ENCODE measurements at regions not wholly inside any gene's neighbourhood (a gene's known extent, or its start where the extent isn't known, plus 50 kb on each side); places are given as distances from the start of the nearest gene placed in this dataset.
"Not testable (repeated sequence)": the region's sequence is repeated elsewhere in the genome, so short reads cannot be mapped to it uniquely, and the experiment has no call there.

GRCh38 chr14:105663818-105664596 is 137.6 kb downstream of the TMEM121 start:
- H3K9me3 Mint-ChIP-seq: peaks cover 41% of the 10 kb centered on the region
- DNase-seq; H3K27ac Mint-ChIP-seq; H3K4me3 Mint-ChIP-seq; H3K27me3 Mint-ChIP-seq (ENCODE audit: insufficient read depth); H3K4me1 Mint-ChIP-seq (ENCODE audit: low read depth); H3K36me3 Mint-ChIP-seq (ENCODE audit: low read depth): not testable (repeated sequence)

DNA sequence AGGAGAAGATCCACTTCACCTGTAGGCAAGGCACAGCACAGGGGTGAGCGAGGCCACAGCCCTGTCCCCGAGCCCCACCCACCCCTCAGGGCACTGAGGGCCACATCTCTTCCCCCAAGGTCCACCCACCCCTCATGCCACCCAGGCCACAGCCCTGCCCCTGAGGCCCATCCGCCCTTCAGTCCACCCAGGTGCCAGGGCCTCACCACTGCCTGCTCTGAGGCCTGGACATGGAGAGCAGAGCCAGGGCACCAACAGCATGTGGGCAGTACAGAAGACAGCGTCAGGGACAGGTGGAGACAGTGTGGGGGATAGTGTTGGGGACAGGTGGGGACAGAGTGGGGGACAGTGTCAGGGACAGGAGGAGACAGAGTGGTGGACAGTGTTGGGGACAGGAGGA is 138.3 kb downstream of the TMEM121 start:
- H3K27ac Mint-ChIP-seq: no peak overlapping the region
- no peaks in the 10 kb centered on the region for H3K27me3 Mint-ChIP-seq (ENCODE audit: insufficient read depth)

DNA sequence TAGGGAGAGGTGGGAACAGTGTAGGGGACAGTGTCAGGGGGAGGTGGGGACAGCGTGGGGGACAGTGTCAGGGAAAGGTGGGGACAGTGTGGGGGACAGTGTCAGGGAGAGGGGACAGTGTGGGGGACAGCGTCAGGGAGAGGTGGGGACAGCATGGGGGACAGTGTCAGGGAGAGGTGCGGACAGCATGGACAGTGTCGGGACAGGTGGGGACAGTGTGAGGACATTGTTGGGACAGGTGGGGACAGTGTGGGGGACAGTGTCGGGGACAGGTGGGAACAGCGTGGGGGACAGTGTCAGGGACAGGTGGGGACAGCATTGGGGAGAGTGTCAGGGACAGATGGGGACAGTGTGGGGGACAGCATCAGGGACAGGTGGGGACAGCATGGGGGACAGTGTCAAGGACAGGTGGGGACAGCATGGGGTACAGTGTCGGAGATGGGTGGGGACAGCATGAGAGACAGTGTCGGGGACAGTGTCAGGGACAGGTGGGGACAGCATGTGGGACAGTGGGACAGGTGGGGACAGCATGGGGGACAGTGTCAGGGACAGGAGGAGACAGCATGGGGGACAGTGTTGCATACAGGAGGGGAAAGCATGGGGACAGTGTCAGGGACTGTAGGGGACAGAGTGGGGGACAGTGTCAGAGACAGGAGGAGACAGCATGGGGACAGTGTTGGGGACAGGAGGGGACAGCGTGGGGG is 139.0 kb downstream of the TMEM121 start:
- H3K27ac Mint-ChIP-seq: no peak overlapping the region

More for the DNA sequence above, 138.3 kb downstream of the TMEM121 start:
- TF ChIP-seq, protein P1, sequence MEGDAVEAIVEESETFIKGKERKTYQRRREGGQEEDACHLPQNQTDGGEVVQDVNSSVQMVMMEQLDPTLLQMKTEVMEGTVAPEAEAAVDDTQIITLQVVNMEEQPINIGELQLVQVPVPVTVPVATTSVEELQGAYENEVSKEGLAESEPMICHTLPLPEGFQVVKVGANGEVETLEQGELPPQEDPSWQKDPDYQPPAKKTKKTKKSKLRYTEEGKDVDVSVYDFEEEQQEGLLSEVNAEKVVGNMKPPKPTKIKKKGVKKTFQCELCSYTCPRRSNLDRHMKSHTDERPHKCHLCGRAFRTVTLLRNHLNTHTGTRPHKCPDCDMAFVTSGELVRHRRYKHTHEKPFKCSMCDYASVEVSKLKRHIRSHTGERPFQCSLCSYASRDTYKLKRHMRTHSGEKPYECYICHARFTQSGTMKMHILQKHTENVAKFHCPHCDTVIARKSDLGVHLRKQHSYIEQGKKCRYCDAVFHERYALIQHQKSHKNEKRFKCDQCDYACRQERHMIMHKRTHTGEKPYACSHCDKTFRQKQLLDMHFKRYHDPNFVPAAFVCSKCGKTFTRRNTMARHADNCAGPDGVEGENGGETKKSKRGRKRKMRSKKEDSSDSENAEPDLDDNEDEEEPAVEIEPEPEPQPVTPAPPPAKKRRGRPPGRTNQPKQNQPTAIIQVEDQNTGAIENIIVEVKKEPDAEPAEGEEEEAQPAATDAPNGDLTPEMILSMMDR (IDR thresholded peaks at IDR 0.05): no peak
- H3K9me3 Mint-ChIP-seq: peaks cover 40% of the 10 kb centered on the region
- DNase-seq: no peak
- H3K4me3 Mint-ChIP-seq: no peak overlapping the region
- 0 out of 2 replicates have a peak, but pooled peaks cover 6% of the 10 kb centered on the region for H3K36me3 Mint-ChIP-seq (ENCODE audit: low read depth)
- H3K4me1 Mint-ChIP-seq (ENCODE audit: low read depth): no peaks in the 10 kb centered on the region

DNA sequence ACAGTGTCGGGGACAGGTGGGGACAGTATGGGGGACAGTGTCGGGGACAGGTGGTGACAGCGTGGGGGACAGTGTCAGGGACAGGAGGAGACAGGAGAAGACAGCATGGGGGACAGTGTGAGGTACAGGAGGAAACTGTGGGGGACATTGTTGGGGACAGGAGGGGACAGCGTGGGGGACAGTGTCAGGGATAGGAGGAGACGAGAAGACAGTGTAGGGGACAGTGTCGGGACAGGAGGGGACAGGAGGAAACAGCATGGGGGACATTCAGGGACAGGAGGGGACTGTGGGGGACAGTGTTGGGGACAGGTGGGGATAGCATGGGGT is 139.5 kb downstream of the TMEM121 start:
- Mint-ChIP-seq H3K36me3 (ENCODE audit: low read depth) (0 out of 2 replicates have a peak, but pooled peaks cover 1% of the 10 kb centered on the region), H3K4me3 (no peak overlapping the region), H3K27me3 (ENCODE audit: insufficient read depth) (no peaks in the 10 kb centered on the region), H3K4me1 (ENCODE audit: low read depth) (no peaks in the 10 kb centered on the region), H3K27ac (no peak overlapping the region), H3K9me3 (peaks cover 28% of the 10 kb centered on the region)
- DNase-seq: no peak
- TF ChIP-seq, protein P1 (IDR thresholded peaks at IDR 0.05): no peak

More for the DNA sequence above, 139.0 kb downstream of the TMEM121 start:
- H3K4me1 Mint-ChIP-seq (ENCODE audit: low read depth): no peaks in the 10 kb centered on the region
- peaks cover 33% of the 10 kb centered on the region for H3K9me3 Mint-ChIP-seq
- 0 out of 2 replicates have a peak, but pooled peaks cover 6% of the 10 kb centered on the region for H3K36me3 Mint-ChIP-seq (ENCODE audit: low read depth)
- TF ChIP-seq, protein P1 (IDR thresholded peaks at IDR 0.05): no peak
- DNase-seq: no peak
- no peaks in the 10 kb centered on the region for H3K27me3 Mint-ChIP-seq (ENCODE audit: insufficient read depth)
- H3K4me3 Mint-ChIP-seq: no peak overlapping the region

DNA sequence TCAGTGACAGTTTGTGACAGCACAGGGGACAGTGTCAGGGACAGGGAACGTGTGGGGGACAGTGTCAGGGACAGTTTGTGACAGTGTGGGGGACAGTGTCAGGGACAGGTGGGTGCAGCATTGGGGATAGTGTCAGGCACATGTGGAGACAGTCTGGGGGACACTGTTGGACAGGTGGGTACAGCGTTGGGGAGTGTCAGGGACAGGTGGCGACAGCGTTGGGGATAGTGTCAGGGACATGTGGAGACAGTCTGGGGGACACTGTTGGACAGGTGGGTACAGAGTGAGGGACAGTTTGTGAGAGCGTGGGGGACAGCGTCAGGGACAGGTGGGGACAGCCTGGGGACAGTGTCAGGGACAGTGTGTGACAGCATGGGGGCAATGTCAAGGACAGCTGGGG is 140.0 kb downstream of the TMEM121 start:
- no peaks in the 10 kb centered on the region for H3K27me3 Mint-ChIP-seq (ENCODE audit: insufficient read depth)
- no peaks in the 10 kb centered on the region for H3K36me3 Mint-ChIP-seq (ENCODE audit: low read depth)
- no peak overlapping the region for H3K4me3 Mint-ChIP-seq
- H3K4me1 Mint-ChIP-seq (ENCODE audit: low read depth): no peaks in the 10 kb centered on the region
- H3K27ac Mint-ChIP-seq: no peak overlapping the region
- H3K9me3 Mint-ChIP-seq: peaks cover 26% of the 10 kb centered on the region
- no peak for DNase-seq
- TF ChIP-seq, protein P1 (IDR thresholded peaks at IDR 0.05): no peak

DNA sequence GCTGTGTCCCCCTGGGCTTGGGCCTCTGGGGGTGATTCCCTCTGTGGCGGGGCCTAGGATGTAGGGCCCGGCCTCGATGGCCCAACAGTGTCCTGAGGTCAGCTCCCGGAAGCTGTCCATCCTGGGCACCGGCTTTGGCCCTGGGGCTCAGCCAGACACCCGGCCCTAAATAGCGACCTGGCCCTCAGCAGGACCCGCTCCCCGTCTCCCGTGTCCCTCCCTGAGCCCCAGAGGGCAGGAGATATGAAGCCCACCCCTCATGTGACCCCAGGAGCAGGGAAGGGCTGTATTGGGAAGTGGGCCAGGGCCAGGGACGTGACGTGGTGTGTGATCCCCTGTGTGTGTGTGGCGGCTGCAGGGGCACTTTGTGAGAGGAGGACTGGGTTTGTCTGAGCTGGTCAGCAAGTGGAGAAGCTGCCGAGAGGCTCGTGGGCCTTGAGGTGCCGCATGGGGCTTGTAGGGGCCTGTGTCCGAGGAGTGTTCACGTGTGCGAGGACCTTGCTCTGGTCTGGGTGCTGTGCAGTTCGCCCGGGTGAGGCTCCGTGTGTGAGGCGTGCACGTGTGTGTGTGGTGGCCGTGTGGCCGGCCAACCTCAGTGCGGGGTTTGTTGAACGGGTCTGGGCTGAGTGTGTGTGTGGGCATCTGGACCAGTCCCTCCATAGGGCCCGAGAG is 140.7 kb downstream of the TMEM121 start:
- H3K9me3 Mint-ChIP-seq: peaks cover 26% of the 10 kb centered on the region
- not testable (repeated sequence) for H3K36me3 Mint-ChIP-seq (ENCODE audit: low read depth); DNase-seq; H3K27me3 Mint-ChIP-seq (ENCODE audit: insufficient read depth); H3K4me1 Mint-ChIP-seq (ENCODE audit: low read depth); H3K27ac Mint-ChIP-seq; H3K4me3 Mint-ChIP-seq

GRCh38 chr14:105667663-105668020 is 141.3 kb downstream of the TMEM121 start:
- not testable (repeated sequence) for DNase-seq; H3K27me3 Mint-ChIP-seq (ENCODE audit: insufficient read depth); H3K27ac Mint-ChIP-seq; H3K36me3 Mint-ChIP-seq (ENCODE audit: low read depth); H3K4me3 Mint-ChIP-seq; H3K4me1 Mint-ChIP-seq (ENCODE audit: low read depth)
- peaks cover 26% of the 10 kb centered on the region for H3K9me3 Mint-ChIP-seq

- DNase-seq; H3K36me3 Mint-ChIP-seq (ENCODE audit: low read depth); H3K4me3 Mint-ChIP-seq; H3K27ac Mint-ChIP-seq; H3K27me3 Mint-ChIP-seq (ENCODE audit: insufficient read depth); H3K4me1 Mint-ChIP-seq (ENCODE audit: low read depth): not testable (repeated sequence)
- peaks cover 26% of the 10 kb centered on the region for H3K9me3 Mint-ChIP-seq
Observed at GRCh38 chr14:105668021-105668420, 141.6 kb downstream of the TMEM121 start.

DNA sequence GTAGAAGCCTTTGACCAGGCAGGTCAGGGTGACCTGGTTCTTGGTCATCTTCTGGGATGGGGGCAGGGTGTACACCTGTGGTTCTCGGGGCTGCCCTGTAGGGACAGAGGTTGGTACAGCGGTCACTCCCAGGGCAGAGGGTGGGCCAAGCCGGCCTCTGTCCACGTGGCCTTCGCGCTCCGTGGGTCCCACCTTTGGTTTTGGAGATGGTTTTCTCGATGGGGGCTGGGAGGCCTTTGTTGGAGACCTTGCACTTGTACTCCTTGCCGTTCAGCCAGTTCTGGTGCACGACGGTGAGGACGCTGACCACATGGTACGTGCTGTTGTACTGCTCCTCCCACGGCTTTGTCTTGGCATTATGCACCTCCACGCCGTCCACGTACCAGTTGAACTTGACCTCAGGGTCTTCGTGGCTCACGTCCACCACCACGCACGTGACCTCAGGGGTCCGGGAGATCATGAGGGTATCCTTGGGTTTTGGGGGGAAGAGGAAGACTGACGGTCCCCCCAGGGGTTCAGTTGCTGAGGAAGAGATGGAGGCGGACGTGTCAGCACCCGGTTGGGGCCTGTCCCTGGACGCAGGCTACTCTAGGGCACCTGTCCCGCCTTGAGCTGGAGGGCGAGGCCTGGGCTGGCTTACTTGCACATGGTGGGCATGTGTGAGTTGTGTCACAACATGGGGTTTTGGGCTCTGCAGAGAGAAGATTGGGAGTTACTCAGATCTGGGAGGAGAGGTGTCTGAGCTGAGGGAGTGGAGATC is 142.3 kb downstream of the TMEM121 start:
- not testable (repeated sequence) for H3K4me3 Mint-ChIP-seq; DNase-seq; H3K36me3 Mint-ChIP-seq (ENCODE audit: low read depth); H3K27me3 Mint-ChIP-seq (ENCODE audit: insufficient read depth); H3K27ac Mint-ChIP-seq; H3K4me1 Mint-ChIP-seq (ENCODE audit: low read depth)
- H3K9me3 Mint-ChIP-seq: peaks cover 26% of the 10 kb centered on the region
